ENCODE measurements at regions not wholly inside any gene's neighbourhood (a gene's known extent, or its start where the extent isn't known, plus 50 kb on each side); places are given as distances from the start of the nearest gene placed in this dataset.

GRCh38 chr2:76393356-76393755, 682.6 kb upstream of the GCFC2 start:
- H3K4me3 ChIP-seq (ENCODE audit: low read depth, low read length) = no peak overlapping the region
- no peak overlapping the region for H2AFZ ChIP-seq
- H3K4me1 ChIP-seq = no peaks in the 10 kb centered on the region
- no peaks in the 10 kb centered on the region for H3K79me2 ChIP-seq
- no peaks in the 10 kb centered on the region for H3K27me3 ChIP-seq (ENCODE audit: control insufficient read depth, insufficient read depth, low read length)
- no peak overlapping the region for H3K27ac ChIP-seq
- no peaks in the 10 kb centered on the region for H3K9me3 ChIP-seq (ENCODE audit: control insufficient read depth, low read length)
- no peak overlapping the region for H3K4me2 ChIP-seq (ENCODE audit: low read length)
- TF ChIP-seq CTCF (IDR thresholded peaks at IDR 0.05) = no peak
- no peaks in the 10 kb centered on the region for H3K36me3 ChIP-seq (ENCODE audit: control insufficient read depth, insufficient read depth, low read length)
- H3K9ac ChIP-seq = no peak overlapping the region

- no peaks in the 10 kb centered on the region for H3K36me3 ChIP-seq (ENCODE audit: control insufficient read depth, insufficient read depth, low read length)
- no peaks in the 10 kb centered on the region for H3K27me3 ChIP-seq (ENCODE audit: control insufficient read depth, insufficient read depth, low read length)
- no peak overlapping the region for H2AFZ ChIP-seq
- no peak overlapping the region for H3K27ac ChIP-seq
- H3K4me2 ChIP-seq (ENCODE audit: low read length) = no peak overlapping the region
- no peaks in the 10 kb centered on the region for H3K79me2 ChIP-seq
- no peaks in the 10 kb centered on the region for H3K4me1 ChIP-seq
- no peak overlapping the region for H3K9ac ChIP-seq
- TF ChIP-seq CTCF (IDR thresholded peaks at IDR 0.05) = no peak
- H3K4me3 ChIP-seq (ENCODE audit: low read depth, low read length) = no peak overlapping the region
- H3K9me3 ChIP-seq (ENCODE audit: control insufficient read depth, low read length) = no peaks in the 10 kb centered on the region
Measured at GRCh38 chr2:76391678-76392077, 681.0 kb upstream of the GCFC2 start.

- H3K27me3 ChIP-seq (ENCODE audit: control insufficient read depth, insufficient read depth, low read length) = no peaks in the 10 kb centered on the region
- H3K4me1 ChIP-seq = no peaks in the 10 kb centered on the region
- no peak overlapping the region for H3K9ac ChIP-seq
- H3K4me3 ChIP-seq (ENCODE audit: low read depth, low read length) = no peak overlapping the region
- H3K27ac ChIP-seq = no peak overlapping the region
- H3K36me3 ChIP-seq (ENCODE audit: control insufficient read depth, insufficient read depth, low read length) = no peaks in the 10 kb centered on the region
- H3K9me3 ChIP-seq (ENCODE audit: control insufficient read depth, low read length) = no peaks in the 10 kb centered on the region
- no peak overlapping the region for H3K4me2 ChIP-seq (ENCODE audit: low read length)
- no peaks in the 10 kb centered on the region for H3K79me2 ChIP-seq
- no peak overlapping the region for H2AFZ ChIP-seq
- TF ChIP-seq CTCF (IDR thresholded peaks at IDR 0.05) = no peak
Measured at GRCh38 chr2:76387294-76387693, 676.6 kb upstream of the GCFC2 start.

GRCh38 chr2:76385943-76386342, 675.2 kb upstream of the GCFC2 start:
- Histone ChIP-seq H3K36me3 (ENCODE audit: control insufficient read depth, insufficient read depth, low read length) (no peaks in the 10 kb centered on the region), H3K79me2 (no peaks in the 10 kb centered on the region), H3K9me3 (ENCODE audit: control insufficient read depth, low read length) (no peaks in the 10 kb centered on the region), H3K9ac (no peak overlapping the region), H3K4me1 (no peaks in the 10 kb centered on the region), H3K27ac (no peak overlapping the region), H3K4me2 (ENCODE audit: low read length) (no peak overlapping the region), H3K4me3 (ENCODE audit: low read depth, low read length) (no peak overlapping the region), H3K27me3 (ENCODE audit: control insufficient read depth, insufficient read depth, low read length) (no peaks in the 10 kb centered on the region), H2AFZ (no peak overlapping the region)
- TF ChIP-seq CTCF (IDR thresholded peaks at IDR 0.05) = no peak

GRCh38 chr2:76381624-76382023, 670.9 kb upstream of the GCFC2 start:
- no peak overlapping the region for H3K4me2 ChIP-seq (ENCODE audit: low read length)
- H3K27ac ChIP-seq = no peak overlapping the region
- TF ChIP-seq CTCF (IDR thresholded peaks at IDR 0.05) = no peak
- H3K9me3 ChIP-seq (ENCODE audit: control insufficient read depth, low read length) = no peaks in the 10 kb centered on the region
- no peak overlapping the region for H2AFZ ChIP-seq
- H3K27me3 ChIP-seq (ENCODE audit: control insufficient read depth, insufficient read depth, low read length) = no peaks in the 10 kb centered on the region
- no peaks in the 10 kb centered on the region for H3K79me2 ChIP-seq
- no peak overlapping the region for H3K9ac ChIP-seq
- H3K4me1 ChIP-seq = no peaks in the 10 kb centered on the region
- H3K36me3 ChIP-seq (ENCODE audit: control insufficient read depth, insufficient read depth, low read length) = no peaks in the 10 kb centered on the region
- no peak overlapping the region for H3K4me3 ChIP-seq (ENCODE audit: low read depth, low read length)
